ENCODE measurements at regions not wholly inside any gene's neighbourhood (a gene's known extent, or its start where the extent isn't known, plus 50 kb on each side); places are given as distances from the start of the nearest gene placed in this dataset.

GRCh38 chr5:87020099-87020934 is 247.4 kb upstream of the RASA1 start:
- no peak overlapping the region for H3K27ac ChIP-seq
- peak in 1 of 4 donors; percentile 32 for ATAC-seq
- H3K36me3 ChIP-seq (ENCODE audit: insufficient read depth in 1 of 2, low read depth in 1 of 2): no peaks in the 10 kb centered on the region
- no peak for DNase-seq
- 23 to 27% (median 26%) methylated on average over 4 of the region's 4 CpGs for WGBS, 3 donors
- TF ChIP-seq CTCF (IDR thresholded peaks at IDR 0.05): no peak
- no peak overlapping the region for H3K4me3 ChIP-seq
- H3K27me3 ChIP-seq (ENCODE audit: insufficient read depth in 3 of 3, low read length in 2 of 3): no peaks in the 10 kb centered on the region
- intact Hi-C loops (cut with DNase I): no loop called here
- no peaks in the 10 kb centered on the region for H3K4me1 ChIP-seq
- peaks cover 6% of the 10 kb centered on the region for H3K9me3 ChIP-seq

- no peak for ATAC-seq
- WGBS, 3 donors: 51 to 54% (median 53%) methylated on average over 6 of the region's 6 CpGs
- peaks cover 6% of the 10 kb centered on the region for H3K9me3 ChIP-seq
- DNase-seq: no peak
- TF ChIP-seq CTCF (IDR thresholded peaks at IDR 0.05): no peak
- intact Hi-C loops (cut with DNase I): no loop called here
- no peak overlapping the region for H3K27ac ChIP-seq
- H3K4me1 ChIP-seq: no peaks in the 10 kb centered on the region
- no peak overlapping the region for H3K4me3 ChIP-seq
- H3K27me3 ChIP-seq (ENCODE audit: insufficient read depth in 3 of 3, low read length in 2 of 3): no peaks in the 10 kb centered on the region
- H3K36me3 ChIP-seq (ENCODE audit: insufficient read depth in 1 of 2, low read depth in 1 of 2): no peaks in the 10 kb centered on the region
Observed at GRCh38 chr5:87022415-87022814, 245.3 kb upstream of the RASA1 start.

GRCh38 chr5:87027570-87027969 is 240.1 kb upstream of the RASA1 start:
- Histone ChIP-seq H3K4me3 (no peak overlapping the region), H3K9me3 (peaks cover 6% of the 10 kb centered on the region), H3K4me1 (no peaks in the 10 kb centered on the region), H3K27me3 (ENCODE audit: insufficient read depth in 3 of 3, low read length in 2 of 3) (no peaks in the 10 kb centered on the region), H3K27ac (no peak overlapping the region), H3K36me3 (ENCODE audit: insufficient read depth in 1 of 2, low read depth in 1 of 2) (no peaks in the 10 kb centered on the region)
- no peak for DNase-seq
- ATAC-seq: no peak
- intact Hi-C loops (cut with DNase I): no loop called here
- WGBS, 3 donors: 58 to 74% (median 72%) methylated on average over 1 of the region's 1 CpG
- TF ChIP-seq CTCF (IDR thresholded peaks at IDR 0.05): no peak

GRCh38 chr5:87029951-87030350 is 237.7 kb upstream of the RASA1 start:
- no peaks in the 10 kb centered on the region for H3K4me1 ChIP-seq
- TF ChIP-seq CTCF (IDR thresholded peaks at IDR 0.05): no peak
- DNase-seq (no peak), ATAC-seq (no peak)
- no peaks in the 10 kb centered on the region for H3K36me3 ChIP-seq (ENCODE audit: insufficient read depth in 1 of 2, low read depth in 1 of 2)
- H3K4me3 ChIP-seq: no peak overlapping the region
- H3K27ac ChIP-seq: no peak overlapping the region
- no peaks in the 10 kb centered on the region for H3K27me3 ChIP-seq (ENCODE audit: insufficient read depth in 3 of 3, low read length in 2 of 3)
- 76 to 85% (median 83%) methylated on average over 7 of the region's 7 CpGs for WGBS, 3 donors
- intact Hi-C loops (cut with DNase I): no loop called here
- H3K9me3 ChIP-seq: no peaks in the 10 kb centered on the region

- 68 to 79% (median 71%) methylated on average over 7 of the region's 7 CpGs for WGBS, 3 donors
- no peak for DNase-seq
- Histone ChIP-seq H3K36me3 (ENCODE audit: insufficient read depth in 1 of 2, low read depth in 1 of 2) (no peaks in the 10 kb centered on the region), H3K27ac (no peak overlapping the region), H3K4me1 (no peaks in the 10 kb centered on the region), H3K27me3 (ENCODE audit: insufficient read depth in 3 of 3, low read length in 2 of 3) (no peaks in the 10 kb centered on the region), H3K4me3 (no peak overlapping the region), H3K9me3 (no peaks in the 10 kb centered on the region)
- intact Hi-C loops (cut with DNase I): no loop called here
- ATAC-seq: no peak
- no peak for TF ChIP-seq CTCF (IDR thresholded peaks at IDR 0.05)
Observed at GRCh38 chr5:87030699-87031098, 237.0 kb upstream of the RASA1 start.
